Activated CD4-positive, CD25-positive, alpha-beta regulatory T cell treated with anti-CD3 and anti-CD28 coated beads, Interleukin-2, amount 50 U/mL, for 16 hours (primary cell): ENCODE measurements at regions not wholly inside any gene's neighbourhood (a gene's known extent, or its start where the extent isn't known, plus 50 kb on each side); places are given as distances from the start of the nearest gene placed in this dataset.
"Not testable (repeated sequence)": the region's sequence is repeated elsewhere in the genome, so short reads cannot be mapped to it uniquely, and the experiment has no call there.

Experiments used
- DNase-seq: peaks from one replicate; pipeline ENCODE4 v3.0.0-alpha.2; 2020; ENCODE audit warnings: low read depth, low spot score

DNA sequence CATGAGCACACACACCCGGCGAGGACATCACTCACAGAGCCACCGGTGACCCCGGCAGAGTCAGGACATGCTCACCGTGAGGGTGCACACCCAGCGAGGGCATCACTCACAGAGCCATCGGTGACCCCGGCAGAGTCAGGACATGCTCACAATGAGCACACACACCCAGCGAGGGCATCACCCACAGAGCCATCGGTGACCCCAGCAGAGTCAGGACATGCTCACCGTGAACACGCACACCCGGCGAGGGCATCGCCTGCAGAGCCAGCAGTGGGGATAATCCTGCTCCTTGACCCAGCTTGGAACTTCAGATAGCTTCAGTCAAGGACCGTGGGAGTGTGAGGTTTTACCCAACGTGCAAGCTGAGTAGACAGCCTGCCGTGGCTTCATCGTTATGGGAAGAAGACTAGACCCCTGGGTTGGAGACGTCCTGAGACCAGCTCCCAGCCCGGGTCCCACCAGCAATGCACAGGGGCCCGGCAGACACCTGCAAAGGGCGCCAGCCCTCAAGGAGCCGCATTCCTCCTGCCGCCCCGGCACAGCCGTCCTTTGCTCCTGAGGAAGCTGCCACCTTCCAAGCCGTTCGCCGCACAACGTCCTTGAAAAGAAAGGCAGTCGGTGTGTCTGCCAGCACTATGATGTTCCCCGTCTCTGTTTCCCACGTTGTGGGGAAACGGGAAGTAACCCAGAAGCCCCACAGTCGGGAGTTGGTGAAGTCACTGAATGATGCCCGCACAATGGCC, 192.3 kb downstream of the DLL1 start:
- DNase-seq, result no peak

DNA sequence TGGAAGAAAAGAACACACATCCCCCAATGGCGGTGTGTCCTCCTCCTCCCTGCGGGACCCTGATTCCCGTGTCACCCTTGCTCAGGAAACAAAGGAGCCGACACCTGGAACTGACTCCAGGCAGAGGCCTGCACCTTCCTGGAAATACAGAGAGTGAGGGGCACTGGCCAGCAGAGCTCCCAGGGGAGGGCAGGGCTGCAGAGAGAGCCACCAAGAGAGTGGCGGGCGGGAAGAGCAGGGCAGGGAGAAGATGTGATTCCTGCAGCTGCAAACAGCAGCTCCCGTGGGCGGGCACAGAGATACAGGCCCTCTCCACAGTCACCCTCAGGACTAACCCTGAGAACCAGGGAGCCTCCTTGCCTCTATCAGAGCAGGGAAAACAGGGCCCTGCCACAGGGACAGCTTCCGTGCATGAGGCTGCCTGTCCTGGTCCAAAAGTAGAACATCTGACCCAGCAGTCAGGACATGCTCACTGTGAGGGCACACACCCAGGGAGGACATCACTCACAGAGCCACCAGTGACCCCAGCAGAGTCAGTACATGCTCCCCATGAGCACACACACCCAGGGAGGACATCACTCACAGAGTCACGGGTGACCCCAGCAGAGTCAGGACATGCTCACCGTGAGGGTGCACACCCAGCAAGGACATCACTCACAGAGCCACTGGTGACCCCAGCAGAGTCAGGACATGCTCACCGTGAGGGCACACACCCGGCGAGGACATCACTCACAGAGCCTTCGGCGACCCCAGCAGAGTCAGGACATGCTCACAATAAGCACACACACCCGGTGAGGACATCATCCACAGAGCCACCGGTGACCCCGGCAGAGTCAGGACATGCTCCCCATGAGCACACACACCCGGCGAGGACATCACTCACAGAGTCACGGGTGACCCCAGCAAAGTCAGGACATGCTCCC, 193.1 kb downstream of the DLL1 start:
- DNase-seq, result no peak

DNA sequence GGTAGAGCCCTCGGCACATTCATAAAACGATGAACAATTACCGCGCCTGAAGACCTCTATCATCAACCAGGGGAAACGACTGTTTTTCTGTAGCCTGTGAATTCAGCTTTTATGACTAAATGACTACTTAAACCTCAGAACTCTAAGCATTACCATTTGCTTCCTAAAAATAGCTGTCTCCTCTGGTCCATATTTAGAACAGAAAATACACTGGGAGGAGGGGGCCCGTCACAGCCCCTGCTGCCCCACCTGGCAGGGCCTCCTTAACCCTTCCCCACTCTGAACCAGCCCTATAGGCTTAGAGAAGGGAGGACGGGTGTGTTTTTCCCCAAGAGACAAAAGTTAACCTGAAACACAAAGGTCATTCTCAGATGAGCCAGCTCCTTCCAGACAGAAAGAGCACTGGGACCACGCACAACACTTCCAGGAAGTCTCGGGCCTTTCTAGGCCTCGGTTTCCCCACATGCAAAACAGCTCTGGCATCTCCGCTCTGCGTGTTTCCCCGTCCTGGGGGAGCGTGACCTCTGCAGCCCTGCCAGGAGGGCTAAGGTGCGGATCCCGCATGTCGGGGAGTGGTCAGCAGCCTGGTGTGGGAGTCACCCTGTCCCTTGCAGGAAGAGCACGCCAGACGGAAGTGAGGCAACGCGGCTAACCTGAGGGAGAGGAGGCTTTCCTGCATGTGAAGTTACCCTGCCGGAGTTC, 193.9 kb downstream of the DLL1 start:
- no peak for DNase-seq

DNA sequence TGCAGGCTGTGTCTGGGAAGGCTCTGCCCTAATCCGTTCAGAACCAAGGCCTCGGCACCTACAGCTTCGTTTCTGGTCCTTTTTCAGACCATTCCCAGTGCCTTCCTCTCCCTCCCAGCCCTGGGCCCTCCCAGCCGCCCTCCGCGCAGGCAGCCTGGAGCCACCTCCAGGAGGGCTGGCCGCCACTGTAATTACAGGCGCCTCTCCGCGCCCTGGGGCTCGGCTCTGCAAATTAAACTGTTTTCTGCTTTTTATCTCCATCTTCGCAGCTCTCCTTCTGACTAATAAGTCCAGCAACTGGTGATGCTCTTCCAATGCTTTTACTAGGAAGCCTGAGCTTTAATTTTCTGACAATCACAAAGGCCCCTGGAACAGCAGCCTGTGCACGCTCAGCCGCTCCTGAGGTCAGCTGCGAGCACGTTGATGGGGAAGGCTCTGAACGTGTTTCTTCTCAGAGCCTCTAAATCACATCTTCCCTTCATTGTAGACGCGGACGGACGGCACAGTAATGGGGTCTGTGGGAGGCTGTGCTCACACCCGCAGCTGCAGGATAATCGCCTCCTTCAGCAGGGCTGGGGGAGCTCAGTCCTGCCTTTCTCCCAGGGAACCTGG, 194.6 kb downstream of the DLL1 start:
- no peak for DNase-seq

DNA sequence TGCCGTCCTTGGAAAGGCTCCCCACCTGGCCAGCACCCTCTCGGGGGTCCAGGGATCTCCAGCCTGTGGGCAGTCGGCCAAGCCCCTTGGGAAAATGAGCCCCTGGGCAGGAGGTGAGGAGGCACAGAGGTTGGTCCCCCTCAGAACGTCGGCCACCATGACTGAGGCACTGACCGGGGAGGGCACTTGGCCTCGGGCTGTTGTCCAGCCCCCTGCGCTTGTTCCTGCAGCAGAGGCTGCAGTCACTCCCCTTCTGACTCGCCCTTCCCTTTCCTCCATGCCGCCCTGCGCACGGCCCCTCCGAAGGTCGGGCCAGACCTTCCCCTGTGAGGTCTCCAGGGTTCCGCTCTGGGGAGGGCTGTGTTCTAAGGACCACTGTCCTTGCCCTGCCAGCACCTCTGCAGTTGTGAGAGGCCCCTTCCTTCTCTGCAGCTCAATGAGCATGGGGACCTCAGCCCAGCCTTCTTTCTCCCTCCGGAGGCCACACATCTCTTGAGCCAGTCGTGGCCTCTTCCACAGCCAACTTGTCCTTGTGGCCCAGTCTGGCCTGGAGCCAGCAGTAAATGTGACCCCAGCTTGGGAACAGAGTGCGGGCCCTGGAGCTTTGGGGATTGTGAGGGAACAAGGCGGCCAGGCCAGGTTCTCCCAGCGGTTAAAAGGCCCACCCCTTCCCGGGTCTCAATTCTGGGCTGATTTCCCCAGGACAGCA, 195.5 kb downstream of the DLL1 start:
- DNase-seq, result no peak

DNA sequence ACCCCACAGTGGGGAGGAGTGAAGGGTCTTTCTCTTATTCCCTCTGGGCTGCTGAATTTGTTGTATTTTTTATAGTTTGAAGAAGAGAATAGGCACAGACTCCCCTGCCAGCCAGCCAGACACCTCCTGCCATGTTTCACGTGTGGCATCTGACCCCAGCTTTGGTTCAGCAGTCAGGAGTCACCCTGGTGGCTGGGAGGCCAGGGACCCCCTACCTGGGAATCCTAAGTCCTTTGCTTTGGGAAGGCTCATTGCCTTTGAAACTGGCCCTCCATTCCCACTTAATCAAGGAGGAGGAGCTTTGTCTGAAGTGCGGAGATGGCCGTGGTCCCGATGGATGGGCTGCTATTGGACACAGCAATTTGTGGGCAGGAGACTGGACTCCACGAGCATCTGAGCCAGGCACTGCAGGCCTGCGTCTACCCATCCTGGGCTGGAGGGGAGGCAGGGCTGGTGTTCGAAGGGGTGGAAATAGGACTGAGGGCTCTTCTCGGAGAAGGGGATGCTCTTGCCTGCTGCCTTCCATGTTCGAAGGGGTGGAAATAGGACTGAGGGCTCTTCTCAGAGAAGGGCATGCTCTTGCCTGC, 196.1 kb downstream of the DLL1 start:
- DNase-seq, result no peak

DNA sequence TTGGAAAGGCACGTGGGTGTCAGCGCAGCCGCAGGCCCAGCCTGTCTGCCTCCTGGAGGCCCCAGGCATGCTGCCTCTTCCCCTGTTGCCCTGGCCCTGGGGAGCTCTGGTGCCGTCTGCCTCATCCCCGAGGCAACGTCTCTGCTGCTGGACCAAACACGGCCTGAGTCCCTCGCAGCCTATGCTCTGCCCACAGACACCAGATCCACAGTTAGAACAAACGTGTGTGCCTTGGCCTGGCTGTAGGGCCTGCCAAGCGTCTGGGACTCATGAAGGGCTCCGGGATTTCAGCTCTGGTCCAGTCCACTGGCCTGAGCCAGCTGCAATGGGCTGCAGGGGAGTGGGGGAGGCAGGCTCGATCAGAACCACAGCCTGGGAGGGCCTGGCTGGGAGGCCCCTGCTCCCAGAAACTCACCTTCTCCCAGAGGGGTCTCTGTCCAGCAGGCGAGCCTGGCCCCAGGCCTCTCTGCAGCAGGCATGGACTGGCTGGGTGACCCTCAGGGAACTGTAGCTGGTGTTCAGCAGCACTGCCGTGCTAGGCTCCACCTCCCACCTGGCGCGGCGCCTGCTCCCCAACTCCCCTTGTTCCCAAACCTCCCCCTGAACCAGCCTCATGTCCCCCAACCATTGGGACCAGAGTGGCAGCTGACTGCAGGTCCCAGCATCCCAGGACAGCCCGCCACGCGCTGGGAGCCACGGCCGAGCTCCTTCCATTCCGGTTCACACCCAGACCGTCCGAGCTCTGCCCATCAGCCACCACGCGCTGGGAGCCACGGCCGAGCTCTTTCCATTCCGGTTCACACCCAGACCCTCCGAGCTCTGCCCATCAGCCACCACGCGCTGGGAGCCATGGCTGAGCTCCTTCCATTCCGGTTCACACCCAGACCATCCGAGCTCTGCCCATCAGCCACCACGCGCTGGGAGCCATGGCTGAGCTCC, 197.0 kb downstream of the DLL1 start:
- no peak for DNase-seq

DNA sequence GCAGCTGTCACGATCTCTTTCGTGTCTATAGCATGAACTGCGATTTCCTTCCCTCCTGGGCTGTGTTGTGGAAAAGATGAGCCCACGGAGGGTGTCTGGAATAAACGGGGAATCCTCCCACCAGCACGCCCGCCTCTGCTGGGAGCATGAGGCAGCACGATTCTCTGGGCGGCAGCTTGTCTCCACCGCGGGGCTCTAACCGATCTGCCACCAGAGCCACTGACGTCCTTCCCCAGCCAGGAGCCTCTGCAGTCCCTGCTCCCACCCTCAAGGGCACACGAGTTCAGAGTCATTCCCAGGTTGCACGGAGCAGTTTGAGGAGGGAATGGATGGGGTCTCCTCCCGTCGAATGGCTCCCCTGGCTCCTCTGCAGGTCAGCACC, 197.6 kb downstream of the DLL1 start:
- no peak for DNase-seq

DNA sequence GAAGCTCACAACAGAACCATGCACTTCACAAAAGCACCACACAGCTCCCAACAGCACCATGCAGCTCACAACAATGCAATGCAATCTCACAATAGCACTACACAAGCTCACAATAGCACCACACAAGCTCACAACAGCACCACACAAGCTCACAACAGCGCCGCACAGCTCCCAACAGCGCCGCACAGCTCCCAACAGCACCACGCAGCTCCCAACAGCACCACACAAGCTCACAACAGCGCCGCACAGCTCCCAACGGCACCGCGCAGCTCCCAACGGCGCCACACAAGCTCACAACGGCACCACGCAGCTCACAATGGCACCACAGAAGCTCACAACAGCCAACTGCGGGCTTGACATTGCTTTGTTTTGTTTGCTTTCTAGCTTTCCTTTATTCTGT, 198.1 kb downstream of the DLL1 start:
- no peak for DNase-seq

DNA sequence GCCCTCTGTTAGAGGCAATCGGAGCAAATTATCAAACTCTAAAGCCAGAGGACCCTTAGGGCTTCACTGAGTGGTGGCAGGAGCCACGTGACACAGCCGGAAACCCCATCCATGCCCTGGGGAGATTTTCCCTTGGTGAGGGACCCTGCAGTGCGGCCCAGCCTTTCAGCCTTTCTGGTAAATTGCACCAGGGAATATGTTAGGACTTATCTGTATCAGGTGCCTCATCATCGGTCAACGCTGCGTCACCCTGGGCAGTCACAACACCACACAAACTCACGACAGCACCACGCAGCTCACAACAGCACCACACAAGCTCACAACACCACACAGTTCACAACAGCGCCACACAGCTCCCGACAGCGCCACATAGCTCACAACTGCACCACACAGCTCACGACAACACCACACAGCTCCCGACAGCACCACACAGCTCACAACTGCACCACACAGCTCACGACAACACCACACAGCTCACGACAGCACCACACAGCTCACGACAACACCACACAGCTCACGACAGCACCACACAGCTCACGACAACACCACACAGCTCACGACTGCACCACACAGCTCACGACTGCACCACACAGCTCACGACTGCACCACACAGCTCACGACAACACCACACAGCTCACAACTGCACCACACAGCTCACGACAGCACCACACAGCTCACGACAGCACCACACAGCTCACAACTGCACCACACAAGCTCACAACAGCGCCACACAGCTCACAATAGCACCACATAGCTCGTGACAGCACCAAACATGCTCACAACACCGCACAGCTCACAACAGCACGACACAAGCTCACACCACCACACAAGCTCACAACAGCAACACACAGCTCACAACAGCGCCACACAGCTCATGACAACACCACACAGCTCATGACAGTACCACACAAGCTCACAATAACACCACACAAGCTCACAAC, 199.0 kb downstream of the DLL1 start:
- no peak for DNase-seq

DNA sequence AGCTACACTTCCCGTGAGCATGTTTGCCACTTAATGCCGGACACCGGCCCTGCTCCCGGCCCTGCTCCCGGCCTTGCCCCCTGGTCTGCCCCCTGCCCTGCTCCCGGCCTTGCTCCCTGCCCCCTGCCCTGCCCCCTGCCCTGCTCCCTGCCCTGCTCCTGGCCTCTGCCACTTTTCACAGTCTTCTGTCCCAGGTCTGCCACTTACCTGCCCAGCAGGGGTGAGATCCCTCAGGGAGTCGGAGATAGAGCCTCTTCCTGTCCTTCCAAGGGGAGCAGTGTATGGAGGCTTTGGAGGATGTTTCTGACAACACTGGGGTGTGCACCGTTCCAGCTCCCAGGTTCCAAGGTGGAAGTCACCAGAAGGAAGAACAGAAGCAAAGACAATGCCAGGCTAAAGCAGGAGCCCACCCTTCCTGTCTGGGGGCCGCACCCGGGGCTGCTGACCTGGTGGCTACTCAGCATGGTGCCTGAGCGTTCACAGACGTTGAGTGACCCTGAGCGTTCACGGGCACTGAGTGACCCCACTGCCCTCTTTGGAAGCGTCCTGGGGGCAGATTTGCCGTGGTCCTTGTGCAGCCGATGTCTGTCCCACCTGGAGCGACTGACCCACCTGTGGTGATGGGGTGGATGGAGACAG, 199.8 kb downstream of the DLL1 start:
- no peak for DNase-seq

DNA sequence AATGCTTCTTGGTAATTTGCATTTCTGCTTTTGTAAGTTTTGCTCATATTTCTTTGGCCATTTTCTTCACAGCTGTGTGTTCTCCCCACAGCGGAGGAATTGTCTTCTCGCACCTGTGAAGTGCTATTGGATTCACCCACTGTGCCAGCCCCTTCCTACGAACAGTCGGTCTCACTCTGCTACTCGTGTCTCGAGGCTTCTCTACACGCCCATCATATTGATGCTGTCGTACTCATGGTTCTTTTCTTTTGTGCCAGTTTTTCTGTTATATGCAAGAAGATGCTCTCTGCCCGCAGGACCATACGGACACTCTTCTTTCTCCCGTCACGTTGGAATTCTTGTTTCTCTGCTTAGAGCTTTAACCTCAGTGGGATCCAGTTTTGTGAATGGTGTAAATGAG, 200.3 kb downstream of the DLL1 start:
- no peak for DNase-seq

DNA sequence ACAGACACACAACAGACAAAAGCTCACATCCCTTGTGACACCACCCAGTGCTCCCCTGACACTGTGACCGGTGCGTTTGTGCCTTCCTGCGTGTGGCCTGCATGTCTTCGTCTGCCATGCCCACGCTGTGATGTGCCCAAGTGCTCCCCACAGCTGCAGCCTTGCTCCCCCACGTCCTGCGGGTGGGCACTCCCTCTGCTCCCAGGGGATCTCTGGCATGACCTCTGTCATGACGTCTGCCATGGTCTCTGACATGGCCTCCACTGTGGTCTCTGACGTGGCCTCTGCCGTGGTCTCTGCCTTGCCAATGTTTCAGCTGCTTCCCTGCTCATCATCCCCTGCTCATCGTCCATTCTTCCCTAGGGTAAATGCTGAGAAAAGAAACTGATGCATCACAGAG, 200.9 kb downstream of the DLL1 start:
- no peak for DNase-seq

DNA sequence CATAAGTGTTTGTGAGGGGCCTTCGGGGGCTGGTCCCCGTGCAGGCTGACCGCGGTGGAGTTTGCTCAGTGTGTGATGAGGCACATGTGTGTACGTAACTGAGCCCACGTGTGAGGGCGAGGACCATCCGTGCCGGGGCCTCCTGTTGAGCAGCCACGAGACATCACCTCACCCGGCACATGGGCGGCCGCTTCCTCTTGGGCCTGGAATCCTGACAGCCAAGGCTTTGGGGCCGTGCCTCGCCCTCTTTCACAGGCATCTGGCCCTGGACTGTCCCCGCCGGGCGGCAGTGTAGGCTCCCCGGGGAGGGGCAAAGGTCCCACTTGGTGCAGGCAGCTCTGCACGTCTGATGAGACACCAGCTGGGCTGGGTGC, 202.3 kb downstream of the DLL1 start:
- DNase-seq, result no peak

DNA sequence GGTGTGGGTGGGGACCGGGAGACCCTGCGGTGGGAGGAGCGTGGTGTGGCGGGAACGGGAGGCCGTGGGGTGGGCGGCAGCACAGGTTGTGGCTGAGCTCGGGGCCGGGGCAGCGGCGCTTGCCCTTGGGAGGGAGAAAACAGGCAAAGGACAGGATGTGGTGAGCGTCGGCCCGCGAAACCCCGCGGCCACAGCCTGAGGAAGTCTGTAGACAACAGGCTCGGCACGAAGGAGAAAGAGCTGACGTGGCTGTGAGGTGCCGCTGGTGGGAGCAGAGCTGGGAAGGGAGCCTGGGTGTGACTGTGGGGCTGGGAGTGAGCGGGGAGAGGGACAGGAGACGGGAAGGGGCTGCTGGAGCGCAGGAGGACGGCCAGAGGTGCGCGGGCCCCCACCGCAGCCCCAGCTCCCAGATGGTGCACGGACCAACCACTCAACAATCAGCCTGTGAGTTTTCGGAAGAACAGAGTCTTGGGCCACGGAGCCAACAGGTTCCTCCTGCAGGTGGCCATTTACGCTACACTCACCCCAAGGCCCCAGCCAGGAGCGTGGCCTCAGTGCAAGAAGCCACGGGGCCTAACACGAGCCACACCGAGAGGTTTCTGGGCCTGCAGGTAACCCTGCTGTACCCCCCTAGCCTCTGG, 202.8 kb downstream of the DLL1 start:
- DNase-seq, result no peak

DNA sequence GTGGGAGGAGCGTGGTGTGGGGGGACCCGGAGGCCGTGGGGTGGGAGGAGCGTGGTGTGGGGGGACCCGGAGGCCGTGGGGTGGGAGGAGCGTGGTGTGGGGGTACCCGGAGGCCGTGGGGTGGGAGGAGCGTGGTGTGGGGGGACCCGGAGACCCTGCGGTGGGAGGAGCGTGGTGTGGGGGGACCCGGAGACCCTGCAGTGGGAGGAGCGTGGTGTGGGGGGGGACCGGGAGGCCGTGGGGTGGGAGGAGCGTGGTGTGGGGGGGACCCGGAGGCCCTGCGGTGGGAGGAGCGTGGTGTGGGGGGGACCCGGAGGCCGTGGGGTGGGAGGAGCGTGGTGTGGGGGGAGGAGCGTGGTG, 203.5 kb downstream of the DLL1 start:
- not testable (repeated sequence) for DNase-seq

DNA sequence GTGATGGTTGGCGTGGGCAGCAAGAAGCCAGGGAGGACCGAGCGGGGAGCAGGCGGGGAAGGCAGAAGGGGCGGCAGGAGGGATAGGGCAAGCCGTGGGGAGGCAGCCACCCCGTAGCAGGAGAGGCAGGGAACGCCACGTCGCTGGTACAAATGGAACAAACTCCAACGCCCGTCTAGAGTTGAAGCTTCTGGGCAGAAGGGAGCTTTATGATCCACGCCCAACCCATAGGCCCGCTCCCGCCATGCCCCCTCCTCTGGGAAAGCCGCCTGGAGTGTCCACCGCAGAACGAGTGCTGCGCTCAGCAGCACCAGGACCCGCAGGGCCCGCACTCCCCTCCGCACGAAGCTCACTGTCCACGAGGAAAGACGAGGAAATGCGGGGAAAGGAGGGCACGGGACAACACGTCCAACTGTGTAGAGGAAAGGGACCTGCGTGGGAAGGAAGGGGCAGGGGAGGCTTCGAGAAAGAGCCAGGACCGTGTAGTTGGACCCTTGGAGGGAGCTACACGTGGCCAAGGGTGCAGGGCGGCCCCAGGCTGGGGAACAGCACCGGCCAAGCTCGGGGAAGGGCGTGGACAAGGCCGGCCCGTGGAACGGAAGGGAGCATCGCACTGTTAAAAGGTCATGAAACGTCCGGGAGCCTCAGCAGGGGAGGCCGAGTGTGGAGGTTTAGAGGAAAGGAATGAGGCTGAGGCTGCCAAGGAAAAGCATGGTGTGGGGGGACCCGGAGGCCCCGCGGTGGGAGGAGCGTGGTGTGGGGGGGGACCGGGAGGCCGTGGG, 204.0 kb downstream of the DLL1 start:
- DNase-seq, result no peak
